K562 (cell line): ENCODE measurements at regions not wholly inside any gene's neighbourhood (a gene's known extent, or its start where the extent isn't known, plus 50 kb on each side); places are given as distances from the start of the nearest gene placed in this dataset.

Experiments
- CTCF ChIP-seq, 3 experiments: IDR thresholded peaks in 2 of 3; conservative IDR thresholded peaks in 1 of 3; 2 replicates each; pipeline ENCODE4 v1.5.1; 2011 to 2012; ENCODE audit warnings: low read length in 3 of 3, mild to moderate bottlenecking in 3 of 3, control low read depth in 2 of 3, improper control_type of control experiment in 1 of 3, inconsistent platforms in 1 of 3, low read depth in 1 of 3, mixed read lengths in 1 of 3, moderate library complexity in 1 of 3; ENCODE audit not compliant: insufficient read depth in 2 of 3
- ZBED1 ChIP-seq: IDR thresholded peaks from 2 replicates; pipeline ENCODE4 v1.6.1; 2014

DNA sequence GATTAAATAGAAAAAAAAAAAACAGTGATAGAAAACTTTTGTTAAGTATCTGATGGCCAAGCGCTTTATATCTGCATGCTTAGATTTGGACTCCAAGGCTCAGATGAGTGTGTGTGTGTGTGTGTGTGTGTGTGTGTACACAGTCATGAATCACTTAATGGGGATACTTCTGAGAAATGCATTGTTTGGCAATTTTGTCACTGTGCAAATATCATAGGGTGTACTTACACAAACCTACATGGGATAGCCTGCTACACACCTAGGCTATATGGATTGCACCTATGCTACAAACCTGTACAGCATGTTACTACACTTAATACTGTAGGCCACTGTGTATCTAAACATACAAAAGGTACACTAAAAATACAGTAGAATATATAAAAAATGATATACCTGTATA, 635.6 kb upstream of the NUDT12 start:
- no peak for TF ChIP-seq ZBED1
- TF ChIP-seq CTCF (IDR thresholded peaks at IDR 0.05 in 2 of 3, conservative IDR thresholded peaks at IDR 0.05 in 1 of 3; ENCODE audit: insufficient read depth in 2 of 3, low read depth in 1 of 3, low read length in 3 of 3): no peak
